Gastroesophageal sphincter (tissue), 4 donors: ENCODE measurements at regions not wholly inside any gene's neighbourhood (a gene's known extent, or its start where the extent isn't known, plus 50 kb on each side); places are given as distances from the start of the nearest gene placed in this dataset.

Experiments
- ATAC-seq: fragments of 150-250 bp; one replicate; pipeline ENCODE4 v1.9.1; 2016; ENCODE audit warnings: mild to moderate bottlenecking, moderate library complexity
- H3K27ac ChIP-seq, 4 donors: fragments of 200-600 bp; sonication (generic) in 3 of 4; 1 replicate in 3 of 4; 2 replicates in 1 of 4; pipeline ENCODE4 v1.5.1; 2016 to 2019
- H3K27me3 ChIP-seq: fragments of 200-600 bp; sonication (generic); one replicate; pipeline ENCODE4 v1.5.1; 2019
- H3K36me3 ChIP-seq, 2 donors: fragments of 200-600 bp; sonication (generic); one replicate each; pipeline ENCODE4 v1.5.1; 2019; ENCODE audit warnings: control low read depth in 1 of 2
- H3K4me1 ChIP-seq, 3 donors: fragments of 200-600 bp; sonication (generic); 1 replicate in 2 of 3; 2 replicates in 1 of 3; pipeline ENCODE4 v1.5.1; 2016 to 2019; ENCODE audit warnings: control low read depth in 2 of 3
- H3K4me3 ChIP-seq, 2 donors: fragments of 200-600 bp; sonication (generic); one replicate each; pipeline ENCODE4 v1.5.1; 2019; ENCODE audit warnings: mild to moderate bottlenecking in 1 of 2, moderate library complexity in 1 of 2
- H3K9me3 ChIP-seq, 3 donors: fragments of 200-600 bp; sonication (generic); one replicate each; pipeline ENCODE4 v1.5.1; 2017 to 2019; ENCODE audit warnings: control low read depth in 2 of 3
- EP300 ChIP-seq: sonication (generic); formaldehyde crosslinking; IDR thresholded peaks from one replicate; pipeline ENCODE4 v1.6.1; 2017; ENCODE audit warnings: antibody characterized with exemption, mild to moderate bottlenecking
- POLR2A ChIP-seq, 2 donors: fragments of 450-650 bp; IDR thresholded peaks; one replicate each; pipeline ENCODE4 v1.6.1; 2017; ENCODE audit warnings: antibody characterized with exemption in 2 of 2, mild to moderate bottlenecking in 2 of 2, moderate library complexity in 1 of 2
- POLR2AphosphoS5 ChIP-seq: sonication (generic); formaldehyde crosslinking; IDR thresholded peaks from one replicate; pipeline ENCODE4 v1.6.1; 2017; ENCODE audit warnings: antibody characterized with exemption
- WGBS, 2 donors: methylation state at CpG; one replicate each; pipeline ENCODE4 v1.1.5; 2018; ENCODE audit warnings: low coverage in 1 of 2; 5-methylcytosine and 5-hydroxymethylcytosine counted together
- TF ChIP-seq, protein P1 (sequence below), 4 experiments: fragments of 200-600 bp in 2 of 4; fragments of 450-650 bp in 2 of 4; sonication (generic) in 1 of 4; IDR thresholded peaks; one replicate each; pipeline ENCODE4 v1.5.1; 2017 to 2019; ENCODE audit warnings: antibody characterized with exemption in 4 of 4, mild to moderate bottlenecking in 2 of 4, moderate library complexity in 2 of 4

- H3K9me3 ChIP-seq, result peaks cover 0 to 16% (median 0%) of the 10 kb centered on the region in 3 donors
- TF ChIP-seq POLR2AphosphoS5 (no peak), EP300 (no peak), POLR2A (IDR thresholded peaks at IDR 0.05) (no peak)
- TF ChIP-seq, protein P1, sequence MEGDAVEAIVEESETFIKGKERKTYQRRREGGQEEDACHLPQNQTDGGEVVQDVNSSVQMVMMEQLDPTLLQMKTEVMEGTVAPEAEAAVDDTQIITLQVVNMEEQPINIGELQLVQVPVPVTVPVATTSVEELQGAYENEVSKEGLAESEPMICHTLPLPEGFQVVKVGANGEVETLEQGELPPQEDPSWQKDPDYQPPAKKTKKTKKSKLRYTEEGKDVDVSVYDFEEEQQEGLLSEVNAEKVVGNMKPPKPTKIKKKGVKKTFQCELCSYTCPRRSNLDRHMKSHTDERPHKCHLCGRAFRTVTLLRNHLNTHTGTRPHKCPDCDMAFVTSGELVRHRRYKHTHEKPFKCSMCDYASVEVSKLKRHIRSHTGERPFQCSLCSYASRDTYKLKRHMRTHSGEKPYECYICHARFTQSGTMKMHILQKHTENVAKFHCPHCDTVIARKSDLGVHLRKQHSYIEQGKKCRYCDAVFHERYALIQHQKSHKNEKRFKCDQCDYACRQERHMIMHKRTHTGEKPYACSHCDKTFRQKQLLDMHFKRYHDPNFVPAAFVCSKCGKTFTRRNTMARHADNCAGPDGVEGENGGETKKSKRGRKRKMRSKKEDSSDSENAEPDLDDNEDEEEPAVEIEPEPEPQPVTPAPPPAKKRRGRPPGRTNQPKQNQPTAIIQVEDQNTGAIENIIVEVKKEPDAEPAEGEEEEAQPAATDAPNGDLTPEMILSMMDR (IDR thresholded peaks at IDR 0.05), result no peak
- no peak overlapping the region for H3K4me3 ChIP-seq
- H3K27me3 ChIP-seq, result no peaks in the 10 kb centered on the region
- H3K4me1 ChIP-seq, result peaks cover 0 to 10% (median 0%) of the 10 kb centered on the region in 3 donors
- no peaks in the 10 kb centered on the region for H3K36me3 ChIP-seq
- ATAC-seq, result no peak
- H3K27ac ChIP-seq, result no peak overlapping the region
- WGBS, 2 donors, result 82 to 88% methylated on average over 2 to 3 of the region's 3 CpGs
These were observed 2020.9 kb downstream of the MAT2B start for GRCh38 chr5:165526357-165526756.

DNA sequence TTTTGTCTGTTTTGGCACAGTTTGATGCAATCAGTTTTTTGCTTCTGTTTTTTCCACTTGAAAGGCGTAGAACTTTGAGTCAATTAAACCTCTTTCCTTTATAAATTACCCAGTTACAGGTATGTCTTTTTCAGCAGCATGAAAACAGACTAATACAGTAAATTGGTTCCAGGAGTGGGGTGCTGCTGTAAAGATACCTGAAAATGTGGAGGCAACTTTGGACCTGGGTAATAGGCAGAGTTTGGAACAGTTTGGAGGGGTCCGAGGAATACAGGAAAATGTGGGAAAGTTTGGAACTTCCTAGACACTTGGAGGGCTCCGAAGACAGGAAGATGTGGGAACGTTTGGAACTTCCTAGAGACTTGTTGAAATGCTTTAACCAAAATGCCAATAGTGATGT lies 2022.2 kb downstream of the MAT2B start:
- TF ChIP-seq POLR2AphosphoS5 (no peak), EP300 (no peak), POLR2A (IDR thresholded peaks at IDR 0.05) (no peak)
- TF ChIP-seq, protein P1 (IDR thresholded peaks at IDR 0.05), result no peak
- 66 to 67% methylated on average over 3 to 4 of the region's 4 CpGs for WGBS, 2 donors
- Histone ChIP-seq H3K9me3 (peaks cover 0 to 16% (median 0%) of the 10 kb centered on the region in 3 donors), H3K4me1 (peaks cover 0 to under 1% (median 0%) of the 10 kb centered on the region in 3 donors), H3K36me3 (no peaks in the 10 kb centered on the region), H3K27me3 (no peaks in the 10 kb centered on the region), H3K27ac (no peak overlapping the region), H3K4me3 (no peak overlapping the region)
- no peak for ATAC-seq

- no peaks in the 10 kb centered on the region for H3K36me3 ChIP-seq
- H3K27ac ChIP-seq, result no peak overlapping the region
- no peaks in the 10 kb centered on the region for H3K9me3 ChIP-seq
- H3K4me3 ChIP-seq, result no peak overlapping the region
- H3K4me1 ChIP-seq, result peaks cover 0 to 10% (median 0%) of the 10 kb centered on the region in 3 donors
- H3K27me3 ChIP-seq, result no peaks in the 10 kb centered on the region
- no peak for ATAC-seq
- TF ChIP-seq POLR2A (IDR thresholded peaks at IDR 0.05) (no peak), EP300 (no peak), POLR2AphosphoS5 (no peak)
- TF ChIP-seq, protein P1 (IDR thresholded peaks at IDR 0.05), result no peak
These were observed 2032.6 kb downstream of the MAT2B start for GRCh38 chr5:165538065-165538464.

DNA sequence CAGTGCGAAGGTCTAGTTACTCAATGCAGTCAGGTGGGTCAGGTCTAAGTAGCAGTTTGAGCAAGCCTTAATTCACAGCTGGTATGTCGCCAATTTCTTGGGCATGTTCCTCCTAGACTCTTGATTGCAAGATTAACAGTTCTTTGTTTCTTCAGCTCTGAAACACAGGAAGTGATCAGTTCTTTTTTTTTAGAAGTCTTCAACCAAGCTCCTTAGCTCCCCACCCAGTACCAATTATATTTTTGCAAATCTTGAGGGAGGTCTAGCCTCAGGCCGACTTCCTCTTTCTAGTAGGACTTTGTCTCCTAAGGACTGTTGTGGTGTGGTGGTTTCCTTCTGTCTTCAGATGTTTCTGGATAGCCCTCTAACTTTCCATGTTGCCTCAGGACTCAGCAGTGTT lies 2054.2 kb downstream of the MAT2B start:
- Histone ChIP-seq H3K27me3 (no peaks in the 10 kb centered on the region), H3K4me3 (no peak overlapping the region), H3K36me3 (no peaks in the 10 kb centered on the region), H3K9me3 (no peaks in the 10 kb centered on the region), H3K4me1 (no peaks in the 10 kb centered on the region), H3K27ac (no peak overlapping the region)
- 81 to 89% methylated on average over 3 of the region's 3 CpGs for WGBS, 2 donors
- no peak for ATAC-seq
- TF ChIP-seq EP300 (no peak), POLR2AphosphoS5 (no peak), POLR2A (IDR thresholded peaks at IDR 0.05) (no peak)
- TF ChIP-seq, protein P1 (IDR thresholded peaks at IDR 0.05), result no peak

- ATAC-seq, result no peak
- 22 to 50% methylated on average over 1 of the region's 1 CpG for WGBS, 2 donors
These were observed 2055.2 kb downstream of the MAT2B start for GRCh38 chr5:165560648-165561047.

More at GRCh38 chr5:165560648-165561047, 2055.2 kb downstream of the MAT2B start:
- TF ChIP-seq, protein P1 (IDR thresholded peaks at IDR 0.05), result no peak
- TF ChIP-seq POLR2AphosphoS5 (no peak), POLR2A (IDR thresholded peaks at IDR 0.05) (no peak), EP300 (no peak)
- H3K4me1 ChIP-seq, result no peaks in the 10 kb centered on the region
- H3K4me3 ChIP-seq, result no peak overlapping the region
- no peaks in the 10 kb centered on the region for H3K9me3 ChIP-seq
- H3K27me3 ChIP-seq, result no peaks in the 10 kb centered on the region
- H3K36me3 ChIP-seq, result no peaks in the 10 kb centered on the region
- H3K27ac ChIP-seq, result no peak overlapping the region
